Epithelial cell of esophagus (primary cell): ENCODE measurements at regions not wholly inside any gene's neighbourhood (a gene's known extent, or its start where the extent isn't known, plus 50 kb on each side); places are given as distances from the start of the nearest gene placed in this dataset.
A peak's percentile ranks its signal among the peaks of the same experiment; 100 is the strongest.

Source experiments
- DNase-seq: peaks from one replicate; pipeline ENCODE4 v3.0.0; 2010; ENCODE audit warnings: low read depth
- H3K4me3 ChIP-seq: 2 replicates; pipeline ENCODE4 v1.5.1; 2011; ENCODE audit warnings: mild to moderate bottlenecking, low read length, control low read depth
- TF ChIP-seq, protein P1 (sequence below): IDR thresholded peaks from 2 replicates; pipeline ENCODE4 v1.5.1; 2011; ENCODE audit warnings: low read depth, mild to moderate bottlenecking, low read length, control low read depth, inconsistent platforms; ENCODE audit not compliant: insufficient read depth; ENCODE audit errors: missing control alignments

GRCh38 chr13:44180876-44181536 lies 192.6 kb upstream of the SERP2 start:
- no peak for DNase-seq
- TF ChIP-seq, protein P1, sequence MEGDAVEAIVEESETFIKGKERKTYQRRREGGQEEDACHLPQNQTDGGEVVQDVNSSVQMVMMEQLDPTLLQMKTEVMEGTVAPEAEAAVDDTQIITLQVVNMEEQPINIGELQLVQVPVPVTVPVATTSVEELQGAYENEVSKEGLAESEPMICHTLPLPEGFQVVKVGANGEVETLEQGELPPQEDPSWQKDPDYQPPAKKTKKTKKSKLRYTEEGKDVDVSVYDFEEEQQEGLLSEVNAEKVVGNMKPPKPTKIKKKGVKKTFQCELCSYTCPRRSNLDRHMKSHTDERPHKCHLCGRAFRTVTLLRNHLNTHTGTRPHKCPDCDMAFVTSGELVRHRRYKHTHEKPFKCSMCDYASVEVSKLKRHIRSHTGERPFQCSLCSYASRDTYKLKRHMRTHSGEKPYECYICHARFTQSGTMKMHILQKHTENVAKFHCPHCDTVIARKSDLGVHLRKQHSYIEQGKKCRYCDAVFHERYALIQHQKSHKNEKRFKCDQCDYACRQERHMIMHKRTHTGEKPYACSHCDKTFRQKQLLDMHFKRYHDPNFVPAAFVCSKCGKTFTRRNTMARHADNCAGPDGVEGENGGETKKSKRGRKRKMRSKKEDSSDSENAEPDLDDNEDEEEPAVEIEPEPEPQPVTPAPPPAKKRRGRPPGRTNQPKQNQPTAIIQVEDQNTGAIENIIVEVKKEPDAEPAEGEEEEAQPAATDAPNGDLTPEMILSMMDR = no peak
- no peak overlapping the region for H3K4me3 ChIP-seq

DNA sequence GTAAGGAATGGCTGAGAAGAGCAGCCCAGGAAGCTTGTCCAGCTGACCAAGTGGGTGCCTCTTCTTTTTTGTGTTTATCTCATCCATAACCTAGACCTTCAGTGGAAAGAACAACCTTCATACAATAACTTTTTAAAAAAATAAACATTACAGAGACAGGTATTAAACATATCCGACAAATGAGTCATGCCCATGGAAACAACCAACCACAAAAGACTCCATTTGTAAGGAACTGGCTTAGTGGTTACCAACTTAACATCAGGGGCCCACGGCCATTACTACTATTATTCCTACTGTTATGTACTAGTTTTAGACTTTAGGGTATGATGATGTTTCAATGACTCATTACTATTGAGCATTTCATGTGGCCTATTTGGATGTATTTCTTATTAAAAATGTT lies 191.7 kb upstream of the SERP2 start:
- H3K4me3 ChIP-seq = no peak overlapping the region
- TF ChIP-seq, protein P1 = no peak
- DNase-seq = peak; percentile 69

- no peak for DNase-seq
- H3K4me3 ChIP-seq = no peak overlapping the region
- TF ChIP-seq, protein P1 = no peak
Observed at GRCh38 chr13:44184740-44185139, 188.9 kb upstream of the SERP2 start.

- no peak overlapping the region for H3K4me3 ChIP-seq
- TF ChIP-seq, protein P1 = no peak
- peak; percentile 91 for DNase-seq
Observed at GRCh38 chr13:44188257-44188656, 185.4 kb upstream of the SERP2 start.

- TF ChIP-seq, protein P1 = no peak
- DNase-seq = no peak
- no peak overlapping the region for H3K4me3 ChIP-seq
Observed at GRCh38 chr13:44189085-44189484, 184.5 kb upstream of the SERP2 start.

DNA sequence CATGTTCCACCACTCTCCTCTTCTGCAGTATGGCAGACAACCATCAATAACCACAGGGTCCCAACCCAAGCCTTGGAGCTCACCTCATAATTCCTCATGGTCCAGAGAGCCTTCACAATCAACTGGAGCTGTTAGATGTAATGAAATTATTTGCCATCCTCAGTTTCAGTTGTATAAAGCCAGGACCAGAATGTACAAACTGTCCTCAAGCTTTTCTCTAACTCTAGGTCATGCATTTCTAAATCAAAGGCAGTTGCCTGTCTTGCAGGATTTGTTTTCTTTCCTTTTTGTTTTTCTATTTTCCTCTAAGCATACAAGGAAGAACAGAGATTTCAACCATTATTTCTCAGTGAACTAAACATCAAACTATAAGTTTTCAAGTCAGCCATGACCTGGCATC lies 182.5 kb upstream of the SERP2 start:
- TF ChIP-seq, protein P1 = no peak
- no peak for DNase-seq
- no peak overlapping the region for H3K4me3 ChIP-seq
